ENCODE measurements at regions not wholly inside any gene's neighbourhood (a gene's known extent, or its start where the extent isn't known, plus 50 kb on each side); places are given as distances from the start of the nearest gene placed in this dataset.
"Not testable (repeated sequence)": the region's sequence is repeated elsewhere in the genome, so short reads cannot be mapped to it uniquely, and the experiment has no call there.

GRCh38 chr9:64560833-64561232 is 724.2 kb downstream of the FOXD4L5 start:
- H3K9me3 ChIP-seq; H3K4me3 ChIP-seq; H3K4me1 ChIP-seq; H3K27ac ChIP-seq; H3K36me3 ChIP-seq; H3K27me3 ChIP-seq (ENCODE audit: low read depth); ATAC-seq; intact Hi-C loops (cut with DNase I): not testable (repeated sequence)
- peak; percentile 17 for DNase-seq

Data from lower lobe of right lung (tissue), 2 donors.